PC-9 (cell line): ENCODE measurements at regions not wholly inside any gene's neighbourhood (a gene's known extent, or its start where the extent isn't known, plus 50 kb on each side); places are given as distances from the start of the nearest gene placed in this dataset.

Source experiments
- EZH2 ChIP-seq: fragments of 200-600 bp; sonication (generic); IDR thresholded peaks from 2 replicates; pipeline ENCODE4 v1.8.0; 2017; ENCODE audit warnings: antibody characterized with exemption, low read depth
- TF ChIP-seq, protein P1 (sequence below): fragments of 200-600 bp; sonication (generic); conservative IDR thresholded peaks from 2 replicates; pipeline ENCODE4 v1.6.1; 2017; ENCODE audit warnings: mixed run types, antibody characterized with exemption, mild to moderate bottlenecking, moderate library complexity

DNA sequence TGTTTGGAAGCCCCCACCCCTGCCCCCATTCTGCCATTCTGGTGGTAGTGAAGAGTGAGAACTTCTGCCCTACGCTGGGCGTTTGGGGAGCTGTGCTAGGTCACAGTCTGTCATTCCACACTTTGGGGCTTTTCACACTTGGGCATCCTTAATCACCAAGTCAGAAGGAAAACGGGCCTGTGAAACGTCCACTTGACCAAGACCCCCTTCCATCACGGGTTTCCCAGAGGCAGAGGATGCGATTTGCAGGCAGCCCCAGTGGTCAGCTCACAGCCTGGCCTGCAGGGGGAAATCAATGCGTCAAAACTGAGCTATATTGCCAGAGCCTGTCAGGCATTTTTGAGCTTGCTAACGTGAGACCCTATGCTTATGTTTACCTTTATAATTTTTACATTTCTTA, 663.3 kb upstream of the MGMT start:
- TF ChIP-seq, protein P1, sequence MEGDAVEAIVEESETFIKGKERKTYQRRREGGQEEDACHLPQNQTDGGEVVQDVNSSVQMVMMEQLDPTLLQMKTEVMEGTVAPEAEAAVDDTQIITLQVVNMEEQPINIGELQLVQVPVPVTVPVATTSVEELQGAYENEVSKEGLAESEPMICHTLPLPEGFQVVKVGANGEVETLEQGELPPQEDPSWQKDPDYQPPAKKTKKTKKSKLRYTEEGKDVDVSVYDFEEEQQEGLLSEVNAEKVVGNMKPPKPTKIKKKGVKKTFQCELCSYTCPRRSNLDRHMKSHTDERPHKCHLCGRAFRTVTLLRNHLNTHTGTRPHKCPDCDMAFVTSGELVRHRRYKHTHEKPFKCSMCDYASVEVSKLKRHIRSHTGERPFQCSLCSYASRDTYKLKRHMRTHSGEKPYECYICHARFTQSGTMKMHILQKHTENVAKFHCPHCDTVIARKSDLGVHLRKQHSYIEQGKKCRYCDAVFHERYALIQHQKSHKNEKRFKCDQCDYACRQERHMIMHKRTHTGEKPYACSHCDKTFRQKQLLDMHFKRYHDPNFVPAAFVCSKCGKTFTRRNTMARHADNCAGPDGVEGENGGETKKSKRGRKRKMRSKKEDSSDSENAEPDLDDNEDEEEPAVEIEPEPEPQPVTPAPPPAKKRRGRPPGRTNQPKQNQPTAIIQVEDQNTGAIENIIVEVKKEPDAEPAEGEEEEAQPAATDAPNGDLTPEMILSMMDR: no peak
- TF ChIP-seq EZH2: no peak
